ENCODE measurements at regions not wholly inside any gene's neighbourhood (a gene's known extent, or its start where the extent isn't known, plus 50 kb on each side); places are given as distances from the start of the nearest gene placed in this dataset.
A peak's percentile ranks its signal among the peaks of the same experiment; 100 is the strongest.

- Histone ChIP-seq H3K4me2 (ENCODE audit: insufficient read depth, low read length) (peak overlapping the region; percentile 62), H3K9me1 (replicated peaks; ENCODE audit: control insufficient read depth, extremely low read depth, insufficient read depth, low read length) (no peaks in the 10 kb centered on the region), H4K20me1 (replicated peaks; ENCODE audit: control insufficient read depth, extremely low read depth, insufficient read depth, low read length) (no peaks in the 10 kb centered on the region), H3K79me2 (ENCODE audit: control insufficient read depth, insufficient read depth, low read length) (no peaks in the 10 kb centered on the region), H3K27me3 (ENCODE audit: control insufficient read depth in 2 of 2, insufficient read depth in 2 of 2, low read length in 2 of 2) (no peaks in the 10 kb centered on the region), H3K4me1 (ENCODE audit: control insufficient read depth, extremely low read depth, insufficient read depth, low read length) (peaks cover 20% of the 10 kb centered on the region), H3K9ac (replicated peaks; ENCODE audit: extremely low read depth, insufficient read depth, low read length) (peak overlapping the region; percentile 82), H3K36me3 (ENCODE audit: control insufficient read depth in 2 of 2, extremely low read depth in 1 of 2, insufficient read depth in 2 of 2, low read length in 2 of 2) (no peaks in the 10 kb centered on the region), H3K9me3 (replicated peaks; ENCODE audit: control insufficient read depth, insufficient read depth, low read length) (no peaks in the 10 kb centered on the region), H3K27ac (ENCODE audit: insufficient read depth, low read depth, low read length) (peak overlapping the region; percentile 97), H3K4me3 (replicated peaks in 1 of 3; ENCODE audit: insufficient read depth in 1 of 3, low read depth in 1 of 3, low read length in 3 of 3) (no peak overlapping the region), H2AFZ (ENCODE audit: low read depth, low read length) (peak overlapping the region; percentile 63)
- TSS peak; percentile 99 for BruUV-seq (replicated peaks)
- ChIA-PET CTCF (interaction anchor here (1.0 to 6.8 kb wide), 7 partner anchors 9 to 1809 kb away, joined by 3 to 43 read pairs (median 11); no protein-coding TSS in a partner anchor), POLR2A (no interaction called here)
- TF ChIP-seq FOS (IDR thresholded peaks at IDR 0.05; ENCODE audit: borderline replicate concordance, insufficient read depth, low read length) (peak; percentile 36), POLR2AphosphoS5 (IDR thresholded peaks at IDR 0.05; ENCODE audit: insufficient read depth, low read depth, low read length) (no peak)
- dilution Hi-C loops (cut with MboI; ENCODE audit: extremely low pct_ligation_motif_present, low sequenced_read_pairs) (no loop called here), intact Hi-C loops (cut with micrococcal nuclease) (loop anchor here (2.0 to 5.0 kb wide), 4 partner anchors 275 to 849 kb away; partner anchors contain the start of genes GPD2 and NR4A2)
- DNase-seq (ENCODE audit: low read depth, low spot score) (peak; percentile 58), FAIRE-seq (no peak)
These were observed 75.2 kb upstream of the GALNT5 start for GRCh38 chr2:157182204-157182709.

- no peak overlapping the region for H3K4me3 ChIP-seq (replicated peaks in 1 of 3; ENCODE audit: insufficient read depth in 1 of 3, low read depth in 1 of 3, low read length in 3 of 3)
- H3K4me1 ChIP-seq (ENCODE audit: control insufficient read depth, extremely low read depth, insufficient read depth, low read length), result peaks cover 20% of the 10 kb centered on the region
- peak overlapping the region; percentile 97 for H3K27ac ChIP-seq (ENCODE audit: insufficient read depth, low read depth, low read length)
- H3K9me3 ChIP-seq (replicated peaks; ENCODE audit: control insufficient read depth, insufficient read depth, low read length), result no peaks in the 10 kb centered on the region
- TF ChIP-seq JUN (IDR thresholded peaks at IDR 0.05; ENCODE audit: borderline replicate concordance, insufficient read depth, insufficient read length, low read depth) (peak; percentile 88), FOS (IDR thresholded peaks at IDR 0.05; ENCODE audit: borderline replicate concordance, insufficient read depth, low read length) (peak; percentile 69), MYC (IDR thresholded peaks at IDR 0.05; ENCODE audit: low read depth, low read length) (no peak), POLR2A (IDR thresholded peaks at IDR 0.05; ENCODE audit: low read depth, low read length) (peak; percentile 44), POLR2AphosphoS5 (IDR thresholded peaks at IDR 0.05; ENCODE audit: insufficient read depth, low read depth, low read length) (peak; percentile 31)
- no peaks in the 10 kb centered on the region for H3K79me2 ChIP-seq (ENCODE audit: control insufficient read depth, insufficient read depth, low read length)
- intact Hi-C loops (cut with micrococcal nuclease) (loop anchor here (1.0 to 5.0 kb wide), 8 partner anchors 10 to 850 kb away; partner anchors contain the start of genes GPD2 and NR4A2), dilution Hi-C loops (cut with MboI; ENCODE audit: extremely low pct_ligation_motif_present, low sequenced_read_pairs) (no loop called here)
- ChIA-PET CTCF (interaction anchor here (1.0 to 6.8 kb wide), 8 partner anchors 9 to 1810 kb away, joined by 3 to 43 read pairs (median 12); no protein-coding TSS in a partner anchor), POLR2A (interaction anchor here (0.6 to 0.7 kb wide), 2 partner anchors 264 to 1804 kb away, joined by 4 read pairs; no protein-coding TSS in a partner anchor)
- peak overlapping the region; percentile 64 for H2AFZ ChIP-seq (ENCODE audit: low read depth, low read length)
- H4K20me1 ChIP-seq (replicated peaks; ENCODE audit: control insufficient read depth, extremely low read depth, insufficient read depth, low read length), result no peaks in the 10 kb centered on the region
- no peaks in the 10 kb centered on the region for H3K36me3 ChIP-seq (ENCODE audit: control insufficient read depth in 2 of 2, extremely low read depth in 1 of 2, insufficient read depth in 2 of 2, low read length in 2 of 2)
- DNase-seq (ENCODE audit: low read depth, low spot score), result peak; percentile 94
- H3K9ac ChIP-seq (replicated peaks; ENCODE audit: extremely low read depth, insufficient read depth, low read length), result peak overlapping the region; percentile 82
- H3K4me2 ChIP-seq (ENCODE audit: insufficient read depth, low read length), result peak overlapping the region; percentile 62
- no TSS peak for BruUV-seq (replicated peaks)
- no peaks in the 10 kb centered on the region for H3K27me3 ChIP-seq (ENCODE audit: control insufficient read depth in 2 of 2, insufficient read depth in 2 of 2, low read length in 2 of 2)
- H3K9me1 ChIP-seq (replicated peaks; ENCODE audit: control insufficient read depth, extremely low read depth, insufficient read depth, low read length), result no peaks in the 10 kb centered on the region
- peak; percentile 61 for FAIRE-seq
These were observed 74.6 kb upstream of the GALNT5 start for GRCh38 chr2:157182834-157183396.

All from endothelial cell of umbilical vein (primary cell).